ENCODE measurements at regions not wholly inside any gene's neighbourhood (a gene's known extent, or its start where the extent isn't known, plus 50 kb on each side); places are given as distances from the start of the nearest gene placed in this dataset.

- TF ChIP-seq, protein P1, sequence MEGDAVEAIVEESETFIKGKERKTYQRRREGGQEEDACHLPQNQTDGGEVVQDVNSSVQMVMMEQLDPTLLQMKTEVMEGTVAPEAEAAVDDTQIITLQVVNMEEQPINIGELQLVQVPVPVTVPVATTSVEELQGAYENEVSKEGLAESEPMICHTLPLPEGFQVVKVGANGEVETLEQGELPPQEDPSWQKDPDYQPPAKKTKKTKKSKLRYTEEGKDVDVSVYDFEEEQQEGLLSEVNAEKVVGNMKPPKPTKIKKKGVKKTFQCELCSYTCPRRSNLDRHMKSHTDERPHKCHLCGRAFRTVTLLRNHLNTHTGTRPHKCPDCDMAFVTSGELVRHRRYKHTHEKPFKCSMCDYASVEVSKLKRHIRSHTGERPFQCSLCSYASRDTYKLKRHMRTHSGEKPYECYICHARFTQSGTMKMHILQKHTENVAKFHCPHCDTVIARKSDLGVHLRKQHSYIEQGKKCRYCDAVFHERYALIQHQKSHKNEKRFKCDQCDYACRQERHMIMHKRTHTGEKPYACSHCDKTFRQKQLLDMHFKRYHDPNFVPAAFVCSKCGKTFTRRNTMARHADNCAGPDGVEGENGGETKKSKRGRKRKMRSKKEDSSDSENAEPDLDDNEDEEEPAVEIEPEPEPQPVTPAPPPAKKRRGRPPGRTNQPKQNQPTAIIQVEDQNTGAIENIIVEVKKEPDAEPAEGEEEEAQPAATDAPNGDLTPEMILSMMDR (conservative IDR thresholded peaks at IDR 0.05; ENCODE audit: low read depth, low read length), result no peak
- H3K4me3 ChIP-seq (ENCODE audit: low read length), result no peak overlapping the region
- no peak for DNase-seq (ENCODE audit: low read depth)
Measured at GRCh38 chr5:74334762-74335384, 305.7 kb downstream of the ENC1 start.

DNA sequence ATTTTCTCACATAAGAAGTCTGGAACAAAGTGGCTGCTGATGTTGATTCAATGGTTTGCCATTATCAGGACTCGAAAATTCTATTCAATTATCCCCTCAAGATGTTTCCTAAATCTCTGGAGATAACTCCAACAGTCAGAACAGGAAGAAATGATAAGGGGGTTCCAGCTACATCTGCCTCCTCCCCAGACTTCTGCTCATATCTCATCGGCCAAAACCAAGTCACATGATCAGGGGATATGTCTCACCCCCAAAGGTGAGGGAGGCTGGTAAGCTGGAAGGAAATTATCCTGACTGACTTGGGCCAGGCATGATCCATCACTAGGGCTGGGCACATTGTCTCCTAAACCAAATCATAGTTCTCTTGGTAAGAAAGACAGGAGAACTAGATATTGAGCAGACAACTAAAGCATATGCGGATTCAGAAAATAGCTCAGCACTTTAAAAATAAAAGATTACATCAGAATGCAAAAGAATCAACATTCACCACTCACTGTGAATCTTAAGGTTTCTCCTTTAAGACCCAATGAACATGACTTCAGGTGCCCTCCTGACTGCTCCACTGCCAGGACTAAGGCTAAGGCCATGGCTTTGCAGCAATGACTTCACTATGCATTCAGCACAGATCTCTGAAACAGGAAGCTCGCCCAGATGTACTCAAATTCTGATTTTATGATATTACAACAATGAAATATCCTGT lies 306.3 kb downstream of the ENC1 start:
- DNase-seq (ENCODE audit: low read depth), result no peak
- no peak overlapping the region for H3K4me3 ChIP-seq (ENCODE audit: low read length)
- TF ChIP-seq, protein P1 (conservative IDR thresholded peaks at IDR 0.05; ENCODE audit: low read depth, low read length), result no peak

GRCh38 chr5:74333430-74333829 lies 307.1 kb downstream of the ENC1 start:
- H3K4me3 ChIP-seq (ENCODE audit: low read length), result no peak overlapping the region
- TF ChIP-seq, protein P1 (conservative IDR thresholded peaks at IDR 0.05; ENCODE audit: low read depth, low read length), result no peak
- no peak for DNase-seq (ENCODE audit: low read depth)

GRCh38 chr5:74332682-74333081 lies 307.8 kb downstream of the ENC1 start:
- TF ChIP-seq, protein P1 (conservative IDR thresholded peaks at IDR 0.05; ENCODE audit: low read depth, low read length), result no peak
- no peak overlapping the region for H3K4me3 ChIP-seq (ENCODE audit: low read length)
- no peak for DNase-seq (ENCODE audit: low read depth)

GRCh38 chr5:74332006-74332405 lies 308.5 kb downstream of the ENC1 start:
- H3K4me3 ChIP-seq (ENCODE audit: low read length), result no peak overlapping the region
- DNase-seq (ENCODE audit: low read depth), result no peak
- TF ChIP-seq, protein P1 (conservative IDR thresholded peaks at IDR 0.05; ENCODE audit: low read depth, low read length), result no peak

DNA sequence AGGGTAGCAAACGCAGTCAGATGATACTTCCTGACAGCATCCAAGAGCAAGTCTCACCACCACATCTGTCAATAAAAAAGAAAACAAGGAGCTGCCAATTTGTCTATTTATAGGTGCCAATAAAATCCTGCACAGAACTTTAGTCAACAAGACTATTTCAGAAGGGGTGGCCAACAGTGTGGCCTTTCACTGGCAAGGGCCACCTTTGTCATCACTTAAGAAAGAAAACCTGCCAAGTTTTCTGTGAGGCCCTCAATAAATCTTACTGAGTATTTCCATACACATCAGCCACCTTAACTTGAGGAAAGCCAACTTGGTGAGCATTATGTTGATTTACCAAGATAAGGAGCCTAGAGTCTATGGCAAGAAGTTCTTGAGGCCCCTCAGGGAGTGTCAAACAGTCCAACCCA lies 312.3 kb downstream of the ENC1 start:
- DNase-seq (ENCODE audit: low read depth), result no peak
- H3K4me3 ChIP-seq (ENCODE audit: low read length), result no peak overlapping the region
- TF ChIP-seq, protein P1 (conservative IDR thresholded peaks at IDR 0.05; ENCODE audit: low read depth, low read length), result no peak

DNA sequence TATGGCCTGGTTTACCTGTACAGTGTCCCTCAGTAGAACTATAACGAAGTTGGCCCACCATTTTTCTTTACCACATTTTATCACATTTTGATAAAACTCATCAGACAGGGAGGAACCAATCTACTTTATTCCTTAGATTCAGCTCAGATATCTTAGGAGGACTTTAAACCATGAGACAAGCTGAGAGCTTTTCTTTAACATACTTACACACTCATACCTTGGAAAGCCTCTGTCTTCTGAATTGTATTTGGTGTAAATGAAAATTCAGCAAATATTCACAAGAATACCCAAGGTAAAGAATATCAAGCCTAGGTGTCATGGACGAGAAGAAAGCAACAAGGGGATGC lies 313.2 kb downstream of the ENC1 start:
- TF ChIP-seq, protein P1 (conservative IDR thresholded peaks at IDR 0.05; ENCODE audit: low read depth, low read length), result no peak
- no peak for DNase-seq (ENCODE audit: low read depth)

More for the DNA sequence above, 313.2 kb downstream of the ENC1 start:
- H3K4me3 ChIP-seq (ENCODE audit: low read length), result no peak overlapping the region
